ENCODE measurements at regions not wholly inside any gene's neighbourhood (a gene's known extent, or its start where the extent isn't known, plus 50 kb on each side); places are given as distances from the start of the nearest gene placed in this dataset.

DNA sequence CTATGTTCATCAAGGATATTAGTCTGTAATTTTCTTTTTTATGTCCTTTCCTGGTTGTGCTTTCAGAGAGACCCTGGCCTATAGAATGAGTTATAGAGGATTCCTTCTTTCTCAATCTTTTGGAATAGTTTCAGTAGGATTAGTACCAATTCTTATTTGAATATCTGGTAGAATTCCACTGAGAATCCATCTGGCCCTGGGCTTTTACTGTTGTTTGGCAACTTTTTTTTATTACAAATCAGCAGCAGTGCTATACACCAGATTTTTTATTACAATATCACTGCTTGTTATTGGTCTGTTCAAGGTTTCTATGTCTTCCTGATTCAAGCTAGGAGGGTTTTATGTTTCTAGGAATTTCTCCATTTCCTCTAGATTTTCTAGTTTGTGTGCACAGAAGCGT, 50.0 kb upstream of the NRSN1 start:
- DNase-seq, result no peak

Data from activated CD4-positive, alpha-beta T cell treated with anti-CD3 and anti-CD28 coated beads, Interleukin-10, Interleukin-2, amounts not matched to agents 100 ng/mL and 50 ng/mL, durations not matched to agents 16 hours and 8 hours (primary cell).